HG03064 (cell line): ENCODE measurements at regions not wholly inside any gene's neighbourhood (a gene's known extent, or its start where the extent isn't known, plus 50 kb on each side); places are given as distances from the start of the nearest gene placed in this dataset.
A peak's percentile ranks its signal among the peaks of the same experiment; 100 is the strongest.
"Not testable (repeated sequence)": the region's sequence is repeated elsewhere in the genome, so short reads cannot be mapped to it uniquely, and the experiment has no call there.

ENCODE experiments used
- ATAC-seq: cut with Tn5 transposase; IDR thresholded peaks from one replicate; pipeline ENCODE4 v1.9.1; 2021; ENCODE audit warnings: low read depth; ENCODE audit not compliant: unreplicated experiment

DNA sequence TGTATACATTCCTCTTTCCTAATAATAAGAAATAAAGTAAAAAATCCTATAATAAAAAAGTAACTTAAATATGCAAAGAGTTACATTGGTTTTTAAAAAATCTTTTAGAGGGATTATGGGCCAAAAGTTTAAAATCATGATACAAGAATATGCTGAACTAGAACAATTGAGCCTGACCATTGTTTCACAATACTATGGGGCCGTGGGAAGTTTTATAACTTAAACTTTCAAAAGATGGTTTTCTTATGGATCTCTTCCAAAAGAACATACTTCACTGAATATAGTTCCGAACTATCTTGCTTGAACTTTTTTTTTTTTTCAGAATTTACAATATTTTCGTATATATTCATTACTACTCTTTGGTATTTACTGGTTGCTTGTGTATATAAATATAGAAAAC, 97.6 kb downstream of the NFKBIZ start:
- ATAC-seq: no peak

DNA sequence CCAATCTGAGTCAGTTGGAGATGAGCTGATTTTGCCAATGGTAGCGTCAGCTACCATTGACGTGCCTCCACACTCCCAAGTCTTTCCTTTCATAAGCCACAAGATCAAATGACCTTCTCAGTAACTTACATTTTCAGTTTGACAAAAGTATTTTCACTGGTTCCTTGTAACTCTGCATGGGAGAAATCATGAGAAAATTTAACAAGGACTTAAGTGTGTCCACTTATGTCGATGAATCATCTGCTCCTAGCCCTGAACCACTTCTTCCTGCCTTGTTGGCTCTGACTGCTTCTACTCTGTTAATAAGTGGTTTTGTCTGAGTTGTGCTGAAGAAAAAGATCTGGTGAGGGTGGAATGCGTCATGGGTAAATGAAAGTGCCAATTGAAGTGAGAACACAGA, 101.2 kb downstream of the NFKBIZ start:
- ATAC-seq: peak; percentile 72

DNA sequence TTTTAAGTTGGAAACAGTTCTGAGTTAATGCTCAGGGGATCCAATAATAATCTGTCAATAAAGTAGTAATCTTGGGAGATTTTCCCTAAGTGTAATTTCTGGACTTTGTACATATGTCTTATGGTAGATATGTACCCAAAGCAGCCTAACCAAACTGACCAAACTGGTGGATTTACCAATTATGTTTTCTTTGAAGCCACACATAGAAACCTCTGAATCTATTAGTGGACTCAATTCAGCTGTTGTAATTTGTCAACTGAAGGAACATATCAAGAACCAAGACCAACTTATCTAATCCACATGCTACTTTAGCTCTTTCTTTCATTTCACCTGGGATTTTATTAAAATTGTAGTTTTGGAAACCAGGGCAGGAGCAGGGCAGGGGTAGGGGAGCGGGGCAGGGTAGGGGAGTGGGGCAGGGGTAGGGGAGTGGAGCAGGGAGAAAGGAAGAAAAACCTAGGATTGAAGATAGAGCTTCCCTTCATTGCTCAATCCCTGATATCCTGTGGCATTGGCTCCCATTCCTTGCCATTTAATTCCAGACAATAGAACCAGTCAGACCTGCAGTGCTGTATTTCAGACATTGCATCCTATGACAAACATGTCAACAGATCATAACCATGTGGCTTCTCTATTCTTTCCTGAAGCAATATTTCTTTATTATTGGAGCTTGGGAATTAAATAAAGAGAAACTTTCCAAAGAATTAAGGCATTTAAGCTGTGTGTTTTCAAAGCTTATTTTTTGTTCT, 101.8 kb downstream of the NFKBIZ start:
- no peak for ATAC-seq

DNA sequence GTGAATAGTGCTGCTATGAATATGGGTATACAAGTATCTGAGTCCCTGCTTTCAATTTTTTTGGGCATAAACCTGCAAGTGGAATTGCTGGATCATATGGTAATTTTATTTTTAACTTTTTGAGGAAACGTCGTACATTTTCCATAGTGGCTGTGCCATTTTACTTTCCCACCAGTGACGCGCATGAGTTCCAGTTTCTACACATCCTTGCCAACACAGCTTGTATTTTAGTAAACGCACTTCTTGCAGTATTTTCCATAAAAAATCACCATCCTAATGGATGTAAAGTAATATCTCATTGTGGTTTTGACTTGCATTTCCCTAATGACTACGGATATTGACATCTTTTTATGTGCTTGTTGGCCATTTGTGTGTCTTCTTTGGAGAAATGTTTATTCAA, 105.0 kb downstream of the NFKBIZ start:
- ATAC-seq: no peak

DNA sequence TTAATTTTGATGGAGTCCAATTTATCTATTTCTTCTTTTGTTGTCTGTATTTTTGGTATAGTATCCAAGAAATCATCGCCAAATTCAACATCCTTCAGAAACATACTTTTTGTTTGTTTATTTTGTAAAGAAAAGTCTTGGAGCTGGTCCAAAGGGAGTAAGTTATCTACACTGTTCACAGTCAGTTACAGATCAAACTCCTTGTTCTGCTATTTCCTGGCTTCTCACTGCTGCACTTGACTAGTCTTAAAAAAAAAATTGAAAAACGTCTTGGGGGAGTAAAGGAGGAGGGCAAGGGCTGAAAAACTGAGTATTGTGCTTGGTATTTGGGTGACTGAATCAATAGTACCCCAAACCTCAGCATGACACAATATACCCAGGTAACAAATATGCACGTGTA, 105.6 kb downstream of the NFKBIZ start:
- no peak for ATAC-seq

DNA sequence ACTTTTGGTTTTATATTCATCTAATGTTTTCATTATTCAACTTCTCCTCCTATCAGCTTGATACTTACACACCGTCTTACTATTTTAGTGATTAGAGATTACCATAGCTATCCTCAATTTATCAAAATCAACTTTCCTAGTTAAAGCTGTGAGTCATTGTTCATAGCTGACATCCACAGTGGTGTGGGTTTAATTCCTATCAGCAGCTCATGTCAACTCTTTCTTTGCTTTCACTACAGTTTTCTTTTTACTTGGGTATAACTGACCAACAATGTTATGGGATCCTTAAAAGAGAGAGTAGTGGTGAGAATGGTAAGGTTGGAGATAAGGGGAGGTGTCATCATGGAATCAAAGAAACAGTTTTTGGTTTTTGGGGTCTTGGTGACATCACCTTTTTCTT, 112.7 kb downstream of the NFKBIZ start:
- no peak for ATAC-seq

DNA sequence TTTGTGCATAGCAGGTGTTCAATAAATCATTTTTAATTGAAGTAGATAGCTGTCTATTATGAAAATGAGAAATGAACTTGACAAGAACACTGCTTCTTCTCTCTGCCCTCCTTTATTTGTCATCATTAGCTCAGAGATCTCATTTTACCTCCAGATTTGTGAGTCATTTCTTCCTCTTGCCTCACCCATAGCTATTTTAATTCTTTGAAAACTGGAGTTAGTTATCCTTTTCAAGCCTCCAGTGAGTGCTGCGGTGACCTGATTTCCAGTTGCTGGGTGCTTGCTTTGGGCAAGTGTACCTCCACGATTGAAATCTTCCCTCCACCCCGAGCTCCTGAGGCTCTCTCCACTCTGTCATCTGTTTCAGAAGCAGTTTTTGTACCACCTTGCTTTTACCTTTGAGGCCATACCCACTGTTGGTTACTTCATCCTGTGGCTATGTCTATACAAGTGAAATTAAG, 114.6 kb downstream of the NFKBIZ start:
- ATAC-seq: no peak

DNA sequence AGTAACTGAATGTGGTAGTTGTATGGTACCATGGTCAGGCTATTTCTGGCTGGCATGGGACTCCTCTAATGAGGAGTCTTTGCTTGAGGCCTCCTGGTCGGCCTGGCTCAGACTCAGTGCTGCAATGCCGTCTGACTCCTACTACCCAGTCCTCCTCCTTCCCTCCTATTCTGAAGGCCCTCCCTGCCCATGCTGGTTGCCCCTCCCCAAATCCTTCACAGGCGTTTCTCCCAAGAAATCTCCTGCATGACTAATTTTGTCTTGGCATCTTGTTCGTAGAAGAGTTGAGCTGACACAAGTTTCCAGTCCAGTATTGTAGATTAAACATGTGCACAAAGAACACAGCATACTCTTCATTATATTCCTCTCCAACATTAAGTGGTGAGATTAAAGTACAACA, 115.5 kb downstream of the NFKBIZ start:
- ATAC-seq: no peak

DNA sequence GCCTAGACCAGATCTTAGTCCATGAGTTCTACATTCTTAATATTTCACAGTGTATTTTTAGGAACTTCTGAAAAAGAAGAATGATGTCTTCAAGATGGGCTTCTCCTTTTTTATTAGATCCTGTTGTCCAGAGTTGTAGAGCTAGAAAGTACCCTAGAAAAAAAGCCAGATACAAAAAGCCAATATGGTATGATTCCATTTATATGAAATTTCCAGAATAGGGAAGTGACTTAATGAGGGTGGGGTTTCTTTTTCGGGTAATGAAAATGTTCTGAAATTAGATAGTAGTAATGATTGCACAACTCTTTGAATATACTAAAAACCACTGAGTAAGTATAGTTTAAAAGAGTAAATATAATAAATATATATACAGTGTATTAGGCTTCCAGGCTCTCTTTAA, 116.9 kb downstream of the NFKBIZ start:
- ATAC-seq: no peak

DNA sequence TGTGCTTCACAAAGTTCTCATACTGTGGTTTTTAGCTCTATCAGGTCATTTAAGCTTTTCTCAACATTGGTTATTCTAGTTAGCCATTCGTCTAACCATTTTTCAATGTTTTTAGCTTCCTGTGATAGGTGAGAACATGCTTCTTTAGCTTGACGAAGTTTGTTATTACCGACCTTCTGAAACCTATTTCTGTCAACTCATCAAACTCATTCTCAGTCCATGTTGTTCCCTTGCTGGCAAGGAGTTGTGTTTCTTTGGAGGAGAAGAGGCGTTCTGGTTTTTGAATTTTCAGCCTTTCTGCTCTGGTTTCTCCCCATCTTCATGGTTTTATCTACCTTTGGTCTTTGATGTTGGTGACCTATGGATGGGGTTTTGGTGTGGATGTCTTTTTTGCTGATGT, 120.9 kb downstream of the NFKBIZ start:
- no peak for ATAC-seq

DNA sequence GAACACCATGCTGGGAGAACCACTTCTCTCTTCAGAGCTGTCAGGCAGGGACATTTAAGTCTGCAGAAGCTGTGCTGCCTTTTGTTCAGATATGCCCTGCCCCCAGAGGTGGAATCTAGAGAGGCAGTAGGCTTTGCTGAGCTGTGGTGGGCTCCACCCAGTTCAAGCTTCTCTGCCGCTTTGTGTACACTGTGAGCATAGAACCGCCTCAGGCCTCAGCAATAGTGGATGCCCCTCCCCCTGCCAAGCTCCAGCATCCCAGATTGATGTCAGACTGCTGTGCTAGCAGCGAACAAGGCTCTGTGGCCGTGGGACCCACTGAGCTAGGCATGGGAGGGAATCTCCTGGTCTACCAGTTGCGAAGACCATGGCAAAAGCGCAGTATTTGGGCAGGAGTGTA, 121.6 kb downstream of the NFKBIZ start:
- ATAC-seq: no peak

DNA sequence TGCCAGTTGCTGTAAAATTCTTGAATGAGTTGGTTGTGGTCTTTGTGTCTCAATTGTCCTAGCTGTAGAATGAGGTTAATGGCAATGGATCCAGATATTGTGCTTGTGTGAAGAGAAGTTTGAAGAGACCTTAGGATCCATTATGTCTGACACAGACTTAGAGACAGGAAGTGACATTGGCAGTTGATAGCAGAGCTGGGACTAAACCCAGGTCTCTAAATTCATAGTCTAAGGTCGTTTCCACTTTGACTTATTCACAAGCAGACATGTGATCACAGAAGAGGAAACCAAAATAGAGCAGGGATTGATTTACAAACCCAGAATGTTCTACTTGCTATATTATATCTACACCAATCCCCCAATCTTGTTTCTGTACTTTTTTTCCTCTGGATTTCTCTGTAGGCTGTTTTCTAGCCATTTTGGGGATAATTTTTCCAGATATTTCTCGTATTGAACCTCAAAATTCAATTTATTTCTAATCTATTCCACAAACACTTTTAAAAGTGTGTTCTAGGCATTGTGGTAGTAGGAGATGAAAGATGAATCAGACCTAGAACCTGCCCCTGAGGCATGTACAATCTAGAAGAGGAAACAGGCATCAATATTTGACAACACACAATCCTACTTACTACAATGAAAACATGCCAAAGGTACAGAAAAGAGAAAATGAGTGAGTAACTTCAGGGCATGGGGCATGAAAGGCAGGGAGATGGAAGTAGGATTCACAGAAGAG, 123.3 kb downstream of the NFKBIZ start:
- no peak for ATAC-seq

DNA sequence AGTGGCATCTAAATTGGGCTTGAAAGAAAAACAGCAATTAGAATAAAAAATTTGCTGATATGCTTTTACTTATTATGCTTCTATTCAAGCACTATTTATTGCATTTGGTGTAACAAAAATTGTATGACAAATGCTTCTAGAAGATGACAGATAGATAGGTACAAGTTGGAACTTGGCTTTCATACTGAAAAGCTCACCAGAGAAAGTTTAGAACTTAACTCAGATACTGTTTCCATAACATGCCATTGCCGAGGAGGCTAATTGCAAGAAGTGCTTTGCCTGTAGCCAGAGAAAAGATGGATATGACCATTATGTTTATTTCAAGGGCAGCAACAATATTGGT, 123.8 kb downstream of the NFKBIZ start:
- ATAC-seq: no peak

DNA sequence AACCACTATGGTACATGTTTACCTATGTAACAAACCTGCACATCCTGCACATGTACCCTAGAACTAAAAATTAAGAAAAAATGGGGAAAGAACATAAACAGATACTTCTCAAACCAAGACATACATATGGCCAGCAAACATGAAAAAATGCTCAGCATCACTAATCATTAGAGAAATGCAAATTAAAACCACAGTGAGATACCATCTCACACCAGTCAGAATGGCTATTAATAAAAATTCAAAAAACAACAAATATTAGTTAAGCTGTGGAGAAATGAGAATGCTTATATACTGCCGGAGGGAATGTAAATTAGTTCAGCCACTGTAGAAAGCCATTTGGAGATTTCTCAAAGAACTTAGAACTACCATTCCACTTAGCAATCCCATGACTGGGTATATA, 126.1 kb downstream of the NFKBIZ start:
- not testable (repeated sequence) for ATAC-seq

DNA sequence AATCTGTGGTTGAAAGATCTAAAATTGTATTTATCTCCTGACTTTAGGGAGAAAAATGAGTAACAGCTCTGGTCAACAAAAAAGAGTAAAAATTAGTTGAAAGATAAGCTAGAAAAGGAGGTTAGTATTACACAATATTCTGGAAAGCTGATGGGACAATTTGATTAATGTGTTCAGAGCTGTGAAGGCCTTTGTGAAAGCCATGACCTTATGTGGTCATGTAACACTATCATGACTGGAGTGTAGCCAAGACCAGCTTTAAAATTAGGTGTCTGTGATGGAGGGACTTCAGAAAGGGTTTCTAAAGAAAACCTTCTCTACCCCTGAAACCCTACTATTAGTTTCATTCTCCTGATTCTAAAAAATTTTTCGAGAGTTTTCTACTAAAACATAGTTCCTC, 127.2 kb downstream of the NFKBIZ start:
- ATAC-seq: peak; percentile 93

DNA sequence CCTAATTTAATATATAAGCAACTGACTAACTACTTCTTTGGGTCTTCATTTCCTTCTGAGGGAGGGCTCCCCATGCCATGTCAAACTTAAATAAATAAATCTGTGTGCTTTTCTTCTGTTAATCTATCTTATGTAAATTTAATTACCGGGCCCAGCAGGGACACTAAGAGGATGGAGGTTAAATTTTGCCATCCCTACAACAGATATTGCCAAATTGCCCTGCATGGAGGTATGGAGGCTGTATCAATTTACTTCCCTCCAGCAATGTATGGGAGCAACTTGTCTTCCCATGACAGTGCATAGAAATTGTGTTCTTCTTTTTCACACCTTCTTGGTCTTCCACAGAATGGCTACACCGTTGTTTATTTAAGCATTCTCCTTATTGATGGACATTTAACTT, 129.0 kb downstream of the NFKBIZ start:
- ATAC-seq: no peak

DNA sequence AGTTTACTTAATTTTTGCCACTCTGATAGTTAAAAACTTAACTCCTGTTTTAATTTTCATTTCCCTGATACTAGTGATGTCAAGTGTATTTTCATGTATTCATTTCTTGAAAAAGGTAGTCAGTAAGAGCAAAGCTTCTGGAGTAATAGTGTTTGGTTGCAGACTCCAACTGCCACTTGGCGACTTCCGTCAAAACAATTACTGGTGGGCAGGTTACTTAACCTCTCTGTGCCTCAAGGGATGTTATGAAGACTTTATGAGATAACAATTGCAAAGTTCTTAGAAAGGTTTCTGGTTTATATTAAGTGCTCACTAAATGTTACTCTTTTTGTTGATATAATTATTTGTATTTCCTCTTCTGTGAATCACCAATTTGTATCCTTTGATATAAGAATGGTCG, 129.7 kb downstream of the NFKBIZ start:
- no peak for ATAC-seq

DNA sequence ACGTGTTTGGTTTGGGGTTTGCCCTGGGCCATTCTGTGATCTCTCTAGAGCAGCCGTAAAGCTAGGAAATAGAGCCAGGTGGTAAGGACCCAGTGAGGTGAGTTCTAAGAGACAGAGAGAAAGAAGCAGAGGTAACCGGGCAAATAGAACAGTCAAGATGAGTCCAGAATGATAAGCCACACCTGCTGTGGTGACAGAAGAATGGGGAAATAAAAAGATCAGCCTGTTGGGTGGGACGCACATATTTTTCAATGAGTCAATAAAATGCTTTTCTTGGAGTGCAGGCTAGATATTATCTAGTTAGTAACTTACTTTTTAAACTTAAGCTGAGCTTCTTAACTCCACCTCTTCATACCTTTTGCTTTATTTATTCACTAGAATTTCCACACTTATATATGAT, 135.0 kb downstream of the NFKBIZ start:
- ATAC-seq: no peak

DNA sequence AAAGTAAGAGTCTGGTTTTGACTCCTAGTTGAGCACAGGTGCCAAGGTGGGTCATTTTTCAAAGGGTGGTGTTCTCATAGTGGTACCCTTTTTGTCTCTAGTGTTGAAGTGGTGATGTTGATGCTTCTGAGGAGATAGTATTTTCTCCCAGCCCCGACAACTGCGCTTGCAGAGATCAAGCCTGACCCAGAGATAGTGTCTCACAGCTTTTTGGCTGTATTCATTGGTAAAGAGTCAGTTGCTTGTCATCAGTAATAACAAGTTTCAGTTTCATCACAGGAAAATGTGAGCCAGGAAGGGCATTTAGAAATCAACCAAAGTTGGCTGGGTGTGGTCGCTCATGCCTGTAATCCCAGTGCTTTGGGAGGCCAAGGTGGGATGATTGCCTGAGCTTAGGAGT, 139.3 kb downstream of the NFKBIZ start:
- no peak for ATAC-seq

DNA sequence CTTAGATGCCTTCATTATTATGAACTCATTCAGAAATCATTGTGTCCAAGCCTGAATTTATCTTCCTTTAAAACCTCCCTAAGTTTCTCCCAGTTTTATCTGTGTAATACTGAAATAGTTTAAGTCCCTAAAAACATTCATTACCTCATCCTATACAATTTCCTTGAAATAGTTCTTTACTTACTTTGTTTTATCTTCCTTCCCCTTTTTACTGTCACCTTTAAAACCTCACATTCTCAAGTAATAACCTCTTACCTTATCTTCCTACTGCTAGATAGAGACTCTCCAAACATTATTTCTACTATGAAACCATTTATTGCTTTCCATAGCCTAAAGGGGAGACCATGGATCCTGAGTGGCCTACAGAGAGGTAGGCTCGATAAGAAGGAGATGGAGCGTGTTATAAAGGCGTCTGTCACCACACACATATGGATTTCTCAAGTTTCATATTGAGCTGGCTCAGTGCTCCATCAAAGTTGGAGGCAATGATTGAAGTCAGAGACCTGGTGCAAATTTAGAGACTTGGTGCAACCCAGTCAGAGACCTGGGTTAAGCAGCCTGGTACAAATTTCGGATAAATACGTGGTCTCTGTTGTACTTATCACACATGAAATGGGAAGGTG, 140.4 kb downstream of the NFKBIZ start:
- ATAC-seq: no peak

DNA sequence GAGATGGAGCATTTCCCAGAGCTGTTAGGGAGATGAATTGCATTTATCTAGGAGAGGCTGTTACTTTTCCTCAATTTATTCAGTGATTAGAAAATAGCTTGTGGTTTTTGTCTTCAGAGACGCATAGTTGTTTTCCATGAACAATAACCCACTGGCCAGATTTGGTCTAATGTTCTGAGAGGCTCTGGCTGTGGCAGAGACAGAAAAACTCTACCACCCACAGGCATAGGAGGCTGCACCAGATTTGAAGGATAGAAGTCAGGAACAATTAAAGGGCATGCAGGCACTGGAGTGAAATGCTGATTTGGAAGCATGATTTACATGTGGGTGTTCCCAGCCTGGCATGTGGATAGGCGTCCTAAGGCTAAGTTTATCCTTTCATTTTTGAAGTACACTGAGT, 143.5 kb downstream of the NFKBIZ start:
- no peak for ATAC-seq

DNA sequence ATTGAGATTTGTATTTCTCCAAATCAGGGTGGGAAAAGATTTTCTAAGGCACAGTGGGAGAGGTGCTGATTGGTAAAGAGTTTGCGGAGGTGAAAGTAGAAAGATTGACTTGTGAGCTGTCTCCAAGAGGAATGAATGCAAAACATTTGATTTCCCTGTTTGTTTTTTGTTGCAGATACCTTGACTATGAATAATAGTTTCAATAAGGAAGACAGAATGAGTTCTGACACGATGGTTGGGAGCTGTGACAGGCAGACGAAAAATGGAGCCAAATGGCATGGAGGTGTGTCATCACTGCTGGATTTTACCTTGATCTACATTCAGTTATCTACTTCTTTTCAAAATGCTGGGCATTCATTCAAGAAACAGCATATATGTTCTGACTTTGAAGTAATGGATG, 145.1 kb downstream of the NFKBIZ start:
- ATAC-seq: no peak
